ENCODE measurements at regions not wholly inside any gene's neighbourhood (a gene's known extent, or its start where the extent isn't known, plus 50 kb on each side); places are given as distances from the start of the nearest gene placed in this dataset.

DNA sequence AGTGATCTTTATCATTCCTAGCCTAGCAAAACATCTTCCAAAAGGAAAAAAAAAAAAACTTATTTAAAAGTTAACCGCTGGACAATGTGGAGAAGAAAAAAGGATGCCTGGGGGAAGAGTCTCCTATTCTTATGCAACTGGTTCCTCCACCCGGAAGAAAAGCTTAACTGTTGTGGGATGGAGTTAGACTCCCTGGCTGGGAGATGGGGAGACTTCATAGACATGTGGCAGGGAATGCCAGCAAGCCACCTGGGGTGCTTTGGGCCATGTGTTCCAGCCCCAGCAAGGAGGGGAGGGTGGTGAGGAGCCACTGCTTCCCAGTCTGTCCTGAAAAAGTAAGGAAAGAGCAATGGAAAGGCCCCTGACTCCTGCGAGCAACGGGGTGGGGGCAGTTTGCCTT, 119.4 kb upstream of the SPIN4 start:
- TF ChIP-seq, protein P1, sequence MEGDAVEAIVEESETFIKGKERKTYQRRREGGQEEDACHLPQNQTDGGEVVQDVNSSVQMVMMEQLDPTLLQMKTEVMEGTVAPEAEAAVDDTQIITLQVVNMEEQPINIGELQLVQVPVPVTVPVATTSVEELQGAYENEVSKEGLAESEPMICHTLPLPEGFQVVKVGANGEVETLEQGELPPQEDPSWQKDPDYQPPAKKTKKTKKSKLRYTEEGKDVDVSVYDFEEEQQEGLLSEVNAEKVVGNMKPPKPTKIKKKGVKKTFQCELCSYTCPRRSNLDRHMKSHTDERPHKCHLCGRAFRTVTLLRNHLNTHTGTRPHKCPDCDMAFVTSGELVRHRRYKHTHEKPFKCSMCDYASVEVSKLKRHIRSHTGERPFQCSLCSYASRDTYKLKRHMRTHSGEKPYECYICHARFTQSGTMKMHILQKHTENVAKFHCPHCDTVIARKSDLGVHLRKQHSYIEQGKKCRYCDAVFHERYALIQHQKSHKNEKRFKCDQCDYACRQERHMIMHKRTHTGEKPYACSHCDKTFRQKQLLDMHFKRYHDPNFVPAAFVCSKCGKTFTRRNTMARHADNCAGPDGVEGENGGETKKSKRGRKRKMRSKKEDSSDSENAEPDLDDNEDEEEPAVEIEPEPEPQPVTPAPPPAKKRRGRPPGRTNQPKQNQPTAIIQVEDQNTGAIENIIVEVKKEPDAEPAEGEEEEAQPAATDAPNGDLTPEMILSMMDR (conservative IDR thresholded peaks at IDR 0.05 in 1 of 2, IDR thresholded peaks at IDR 0.05 in 1 of 2; ENCODE audit: extremely low read depth in 1 of 2, insufficient read depth in 1 of 2, low read depth in 1 of 2, low read length in 2 of 2) = no peak
- TF ChIP-seq EZH2 (IDR thresholded peaks at IDR 0.05; ENCODE audit: borderline replicate concordance, low read length) = no peak
